Loucy (cell line): ENCODE measurements at regions not wholly inside any gene's neighbourhood (a gene's known extent, or its start where the extent isn't known, plus 50 kb on each side); places are given as distances from the start of the nearest gene placed in this dataset.

ENCODE experiments used
- H2AFZ ChIP-seq: fragments of 200-600 bp; sonication (generic); 2 replicates; pipeline ENCODE4 v1.6.0; 2016; ENCODE audit warnings: antibody characterized with exemption, mild to moderate bottlenecking, low read length, moderate library complexity
- H3F3A ChIP-seq: fragments of 200-600 bp; 2 replicates; pipeline ENCODE4 v1.6.0; 2016; ENCODE audit warnings: antibody characterized with exemption, low read depth, mild to moderate bottlenecking
- H3K27me3 ChIP-seq: fragments of 200-600 bp; sonication (generic); 2 replicates; pipeline ENCODE4 v1.6.1; 2014; ENCODE audit warnings: low read length, mild to moderate bottlenecking; ENCODE audit not compliant: insufficient read depth, poor library complexity, severe bottlenecking
- H3K36me3 ChIP-seq: fragments of 200-600 bp; sonication (generic); 2 replicates; pipeline ENCODE4 v1.6.1; 2016; ENCODE audit warnings: low read length; ENCODE audit not compliant: insufficient read depth
- H3K4me1 ChIP-seq: fragments of 200-600 bp; sonication (generic); 2 replicates; pipeline ENCODE4 v1.5.1; 2014; ENCODE audit warnings: low read length, mild to moderate bottlenecking; ENCODE audit not compliant: insufficient read depth, poor library complexity, severe bottlenecking
- H3K4me2 ChIP-seq: fragments of 200-600 bp; sonication (generic); 2 replicates; pipeline ENCODE4 v1.6.0; 2014; ENCODE audit warnings: antibody characterized with exemption, low read length, low read depth, mild to moderate bottlenecking; ENCODE audit not compliant: poor library complexity, severe bottlenecking
- H3K4me3 ChIP-seq: fragments of 200-600 bp; sonication (generic); 2 replicates; pipeline ENCODE4 v1.5.1; 2014; ENCODE audit warnings: low read length, mild to moderate bottlenecking, mixed read lengths; ENCODE audit not compliant: poor library complexity, severe bottlenecking
- H3K79me2 ChIP-seq: fragments of 200-600 bp; sonication (generic); 2 replicates; pipeline ENCODE4 v1.6.1; 2014; ENCODE audit warnings: low read length; ENCODE audit not compliant: insufficient read depth
- H3K9ac ChIP-seq: fragments of 200-600 bp; sonication (generic); 2 replicates; pipeline ENCODE4 v1.6.0; 2014; ENCODE audit warnings: mild to moderate bottlenecking, low read depth, low read length, moderate library complexity; ENCODE audit not compliant: poor library complexity, severe bottlenecking
- H3K9me2 ChIP-seq: fragments of 200-600 bp; sonication (generic); replicated peaks from 2 replicates; pipeline ENCODE4 v1.6.1; 2016; ENCODE audit warnings: low read depth, low read length, mixed read lengths
- H3K9me3 ChIP-seq: fragments of 200-600 bp; sonication (generic); 2 replicates; pipeline ENCODE4 v1.6.1; 2014; ENCODE audit warnings: mild to moderate bottlenecking, antibody characterized with exemption, low read length, low read depth; ENCODE audit not compliant: insufficient read depth
- H4K20me1 ChIP-seq: fragments of 200-600 bp; sonication (generic); 2 replicates; pipeline ENCODE4 v1.6.0; 2014; ENCODE audit warnings: antibody characterized with exemption, low read length, mild to moderate bottlenecking; ENCODE audit not compliant: insufficient read depth, poor library complexity, severe bottlenecking
- EZH2phosphoT487 ChIP-seq: fragments of 200-600 bp; IDR thresholded peaks from 2 replicates; pipeline ENCODE4 v1.6.1; 2018; ENCODE audit warnings: antibody characterized with exemption, mild to moderate bottlenecking, moderate library complexity, borderline replicate concordance
- TF ChIP-seq, protein P1 (sequence below): fragments of 200-600 bp; sonication (generic); conservative IDR thresholded peaks from 2 replicates; pipeline ENCODE4 v1.5.1; 2014; ENCODE audit warnings: mild to moderate bottlenecking, antibody characterized with exemption, low read length

DNA sequence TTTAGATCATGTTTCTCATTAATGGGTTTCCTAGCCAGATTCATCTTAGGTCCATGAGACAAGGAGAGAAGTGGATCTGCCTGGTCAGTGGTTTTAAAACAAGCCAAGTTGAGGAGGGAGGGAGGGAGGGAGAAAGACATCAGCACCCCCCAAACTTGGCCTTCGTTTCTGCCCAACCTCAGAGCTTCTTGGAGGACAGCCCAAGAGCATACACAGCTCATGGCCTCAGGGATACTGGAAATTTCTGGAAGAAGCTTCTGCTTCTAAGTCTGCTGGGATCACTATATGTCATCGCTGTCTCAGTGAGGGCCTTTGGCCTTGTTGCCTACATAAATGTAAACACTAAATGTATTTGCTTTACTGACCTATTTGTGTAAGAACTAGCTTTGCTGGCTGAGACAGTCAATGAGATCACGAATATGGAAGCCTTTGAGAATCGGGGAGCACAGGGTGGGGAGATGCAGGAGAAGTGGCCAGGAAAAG lies 375.1 kb downstream of the BUD13 start:
- Histone ChIP-seq H3K9me2 (no peaks in the 10 kb centered on the region), H3K9me3 (no peaks in the 10 kb centered on the region; the same call in 1 of the 2 replicates), H3K4me2 (no peak overlapping the region), H2AFZ (no peak overlapping the region), H4K20me1 (no peaks in the 10 kb centered on the region), H3K4me1 (no peaks in the 10 kb centered on the region), H3K79me2 (no peaks in the 10 kb centered on the region), H3K4me3 (no peak overlapping the region), H3K27me3 (no peaks in the 10 kb centered on the region), H3F3A (no peaks in the 10 kb centered on the region), H3K9ac (no peak overlapping the region), H3K36me3 (no peaks in the 10 kb centered on the region)
- TF ChIP-seq EZH2phosphoT487, result no peak
- TF ChIP-seq, protein P1, sequence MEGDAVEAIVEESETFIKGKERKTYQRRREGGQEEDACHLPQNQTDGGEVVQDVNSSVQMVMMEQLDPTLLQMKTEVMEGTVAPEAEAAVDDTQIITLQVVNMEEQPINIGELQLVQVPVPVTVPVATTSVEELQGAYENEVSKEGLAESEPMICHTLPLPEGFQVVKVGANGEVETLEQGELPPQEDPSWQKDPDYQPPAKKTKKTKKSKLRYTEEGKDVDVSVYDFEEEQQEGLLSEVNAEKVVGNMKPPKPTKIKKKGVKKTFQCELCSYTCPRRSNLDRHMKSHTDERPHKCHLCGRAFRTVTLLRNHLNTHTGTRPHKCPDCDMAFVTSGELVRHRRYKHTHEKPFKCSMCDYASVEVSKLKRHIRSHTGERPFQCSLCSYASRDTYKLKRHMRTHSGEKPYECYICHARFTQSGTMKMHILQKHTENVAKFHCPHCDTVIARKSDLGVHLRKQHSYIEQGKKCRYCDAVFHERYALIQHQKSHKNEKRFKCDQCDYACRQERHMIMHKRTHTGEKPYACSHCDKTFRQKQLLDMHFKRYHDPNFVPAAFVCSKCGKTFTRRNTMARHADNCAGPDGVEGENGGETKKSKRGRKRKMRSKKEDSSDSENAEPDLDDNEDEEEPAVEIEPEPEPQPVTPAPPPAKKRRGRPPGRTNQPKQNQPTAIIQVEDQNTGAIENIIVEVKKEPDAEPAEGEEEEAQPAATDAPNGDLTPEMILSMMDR, result no peak

DNA sequence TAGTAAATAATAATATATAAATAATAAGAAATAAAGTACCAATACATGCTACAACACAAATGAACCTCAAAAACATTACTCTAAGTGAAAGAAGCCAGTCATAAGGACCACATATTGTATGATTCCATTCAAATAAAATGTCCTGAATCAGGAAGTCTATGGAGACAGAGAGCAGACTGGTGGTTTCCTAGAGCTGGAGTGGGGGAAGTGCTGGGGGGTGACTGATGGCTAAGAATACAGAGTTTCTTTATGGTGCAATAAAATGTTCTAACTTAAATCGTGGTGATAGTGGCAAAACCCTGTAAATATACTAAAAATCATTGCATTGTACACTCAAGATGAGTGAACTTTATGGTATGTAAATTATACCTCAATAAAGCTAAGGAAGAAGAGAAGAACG lies 376.5 kb downstream of the BUD13 start:
- Histone ChIP-seq H3K4me1 (no peaks in the 10 kb centered on the region), H2AFZ (no peak overlapping the region), H4K20me1 (no peaks in the 10 kb centered on the region), H3F3A (no peaks in the 10 kb centered on the region), H3K9ac (no peak overlapping the region), H3K79me2 (no peaks in the 10 kb centered on the region), H3K4me2 (no peak overlapping the region), H3K36me3 (no peaks in the 10 kb centered on the region), H3K9me3 (no peaks in the 10 kb centered on the region; the same call in 1 of the 2 replicates), H3K4me3 (no peak overlapping the region), H3K27me3 (no peaks in the 10 kb centered on the region), H3K9me2 (no peaks in the 10 kb centered on the region)
- TF ChIP-seq, protein P1, result no peak
- TF ChIP-seq EZH2phosphoT487, result no peak

DNA sequence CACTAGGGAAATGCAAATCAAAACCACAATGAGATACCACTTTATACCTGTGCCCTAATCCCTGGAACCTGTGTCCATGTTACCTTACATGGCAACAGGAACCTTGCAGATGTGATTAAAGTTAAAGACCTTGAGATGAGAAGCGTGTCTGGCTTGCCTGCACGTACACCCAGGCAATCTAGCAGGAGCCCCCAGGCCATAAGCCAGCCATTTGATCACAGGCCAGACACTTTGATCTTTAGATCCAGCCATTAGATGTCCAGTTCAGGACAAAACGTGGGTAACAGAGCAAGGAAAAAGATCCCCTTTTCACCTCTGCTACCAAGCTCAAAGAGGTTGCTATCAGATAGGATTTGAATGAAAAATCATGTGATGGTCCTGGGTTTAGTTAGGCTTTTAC lies 378.8 kb downstream of the BUD13 start:
- Histone ChIP-seq H3F3A (no peaks in the 10 kb centered on the region), H3K9me3 (no peaks in the 10 kb centered on the region; the same call in 1 of the 2 replicates), H2AFZ (no peak overlapping the region), H3K36me3 (no peaks in the 10 kb centered on the region), H4K20me1 (no peaks in the 10 kb centered on the region), H3K9ac (no peak overlapping the region), H3K27me3 (no peaks in the 10 kb centered on the region), H3K4me3 (no peak overlapping the region), H3K9me2 (no peaks in the 10 kb centered on the region), H3K4me1 (no peaks in the 10 kb centered on the region), H3K4me2 (no peak overlapping the region), H3K79me2 (no peaks in the 10 kb centered on the region)
- TF ChIP-seq, protein P1, result no peak
- TF ChIP-seq EZH2phosphoT487, result no peak
